ENCODE measurements at regions not wholly inside any gene's neighbourhood (a gene's known extent, or its start where the extent isn't known, plus 50 kb on each side); places are given as distances from the start of the nearest gene placed in this dataset.

GRCh38 chr1:68331117-68331865, 99.0 kb upstream of the WLS start:
- no peak for TF ChIP-seq CTCF (IDR thresholded peaks at IDR 0.05)
- TF ChIP-seq POLR2A (IDR thresholded peaks at IDR 0.05), result no peak
